HG02759 (cell line): ENCODE measurements at regions not wholly inside any gene's neighbourhood (a gene's known extent, or its start where the extent isn't known, plus 50 kb on each side); places are given as distances from the start of the nearest gene placed in this dataset.

Experiments
- ATAC-seq: cut with Tn5 transposase; IDR thresholded peaks from one replicate; pipeline ENCODE4 v1.9.1; 2021; ENCODE audit warnings: mild to moderate bottlenecking, moderate library complexity; ENCODE audit not compliant: unreplicated experiment

DNA sequence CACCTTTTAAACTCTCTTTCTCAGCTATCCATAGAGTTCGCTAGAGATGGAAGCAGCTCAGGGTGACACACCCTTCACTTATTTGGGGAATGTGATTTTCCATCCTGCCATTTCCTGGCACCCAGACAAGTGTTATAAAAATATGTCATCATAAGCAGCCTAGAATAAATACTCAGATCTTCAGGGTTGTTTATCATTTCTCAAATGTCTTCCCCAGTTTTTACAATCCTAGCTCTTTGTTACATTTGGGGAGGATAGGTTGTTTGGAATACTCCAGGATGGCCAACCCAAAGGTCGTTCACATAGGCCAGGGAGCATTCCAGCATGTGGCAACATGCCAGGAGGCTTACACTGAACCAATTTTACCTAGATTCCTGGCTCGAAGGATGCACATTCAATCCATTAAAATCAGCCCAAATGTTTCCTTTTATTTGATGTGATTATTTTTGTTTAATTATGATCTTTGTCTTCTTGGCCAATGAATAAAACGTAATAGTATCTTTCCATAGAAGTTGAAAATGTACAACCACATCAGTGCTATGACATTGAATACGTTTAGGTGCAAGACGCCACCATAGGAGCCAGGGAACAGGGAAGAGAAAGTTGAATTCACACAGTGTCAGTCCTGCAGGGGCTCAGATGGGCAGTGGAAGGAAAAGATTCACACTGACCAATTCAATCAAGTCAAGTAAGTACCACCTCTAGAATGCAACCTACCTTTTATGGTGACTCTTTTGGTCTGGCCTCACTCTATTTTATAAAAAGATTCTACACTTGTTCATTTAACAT lies 537.7 kb upstream of the MDFIC2 start:
- no peak for ATAC-seq

DNA sequence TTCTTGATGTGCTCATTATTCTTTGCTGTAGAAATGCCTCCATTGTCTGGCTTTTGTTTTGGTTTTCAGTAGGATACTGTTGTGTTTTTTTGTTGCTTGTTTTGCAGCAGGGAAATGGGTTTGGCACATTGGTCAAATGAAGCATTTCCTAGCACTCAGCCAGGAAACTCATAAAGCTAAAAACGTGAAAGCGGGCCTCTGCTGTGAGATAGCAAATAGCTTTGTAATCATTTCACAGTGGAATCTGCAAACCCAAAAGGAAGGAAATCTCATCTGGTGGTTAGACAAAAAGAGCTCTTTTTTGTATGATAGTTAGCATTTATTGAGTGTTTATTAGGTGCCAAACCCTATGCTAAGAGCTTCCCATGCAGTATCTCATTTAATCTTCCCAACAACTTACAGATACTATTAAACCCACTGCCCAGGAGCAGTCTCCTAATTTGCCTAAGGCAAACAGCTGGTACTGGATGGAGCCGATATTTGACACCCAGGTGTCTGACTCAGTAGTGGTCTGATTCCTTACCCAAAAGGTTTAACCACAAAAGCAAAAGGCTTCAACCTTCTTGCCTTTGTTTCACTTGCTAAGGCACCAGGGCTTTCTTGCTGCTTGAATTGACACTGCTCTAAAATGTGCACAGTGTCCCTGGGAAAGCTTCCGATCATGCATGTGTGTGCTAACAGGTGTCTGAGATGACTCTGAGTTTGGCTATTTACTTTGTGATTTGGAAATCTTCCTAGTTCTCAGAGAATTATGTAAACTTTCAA lies 527.9 kb upstream of the MDFIC2 start:
- no peak for ATAC-seq

DNA sequence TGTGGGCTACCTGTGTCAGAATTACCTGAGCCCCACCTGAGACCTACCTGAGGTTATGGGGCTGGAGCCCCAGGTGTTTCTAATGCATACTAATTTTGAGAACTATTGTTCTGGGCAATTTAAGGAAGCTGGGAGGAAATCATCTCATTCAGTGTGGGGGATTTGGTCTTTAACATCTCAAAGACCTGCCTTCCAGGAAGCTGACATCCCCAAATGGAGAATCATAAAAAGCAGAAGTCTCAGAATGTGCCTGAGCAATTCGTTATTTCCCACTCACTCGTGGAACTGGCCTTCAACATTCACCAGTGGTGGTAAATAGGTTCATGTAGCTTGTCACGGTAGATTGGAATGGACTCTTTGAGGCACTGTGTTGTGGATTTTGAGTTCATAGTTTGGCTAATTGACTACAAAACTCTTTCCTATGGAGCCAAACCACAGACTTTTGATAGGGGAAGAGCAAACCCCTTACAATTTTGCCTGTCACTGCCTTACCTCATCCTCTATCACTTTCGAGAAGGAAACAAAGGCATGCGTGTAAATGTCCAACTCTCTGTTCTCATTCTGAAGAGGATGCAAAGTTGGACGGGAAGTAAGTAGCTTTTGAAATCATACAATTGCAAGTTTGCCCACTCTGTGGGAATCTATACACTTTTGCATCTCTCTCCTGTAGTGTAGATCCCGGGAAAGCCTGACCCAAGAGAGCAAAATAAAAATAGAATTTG lies 521.0 kb upstream of the MDFIC2 start:
- no peak for ATAC-seq

DNA sequence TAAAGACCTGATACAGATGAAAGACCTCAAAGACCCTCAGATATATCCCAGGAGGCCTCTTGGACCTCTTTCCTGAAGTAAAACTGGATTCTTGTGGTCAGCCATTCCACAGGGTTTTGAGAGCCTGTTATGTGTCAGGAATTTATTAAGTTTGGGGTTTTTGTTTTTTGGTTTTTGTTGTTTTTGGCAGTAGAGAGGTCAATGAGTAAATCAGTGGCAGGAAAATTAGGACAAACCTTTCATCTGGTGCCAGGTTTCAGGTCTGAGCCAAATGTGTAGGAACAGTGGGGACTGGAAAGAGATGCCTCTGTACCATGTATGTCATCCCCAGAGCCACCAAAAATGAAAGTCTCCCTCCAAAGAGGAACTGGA lies 520.4 kb upstream of the MDFIC2 start:
- no peak for ATAC-seq

DNA sequence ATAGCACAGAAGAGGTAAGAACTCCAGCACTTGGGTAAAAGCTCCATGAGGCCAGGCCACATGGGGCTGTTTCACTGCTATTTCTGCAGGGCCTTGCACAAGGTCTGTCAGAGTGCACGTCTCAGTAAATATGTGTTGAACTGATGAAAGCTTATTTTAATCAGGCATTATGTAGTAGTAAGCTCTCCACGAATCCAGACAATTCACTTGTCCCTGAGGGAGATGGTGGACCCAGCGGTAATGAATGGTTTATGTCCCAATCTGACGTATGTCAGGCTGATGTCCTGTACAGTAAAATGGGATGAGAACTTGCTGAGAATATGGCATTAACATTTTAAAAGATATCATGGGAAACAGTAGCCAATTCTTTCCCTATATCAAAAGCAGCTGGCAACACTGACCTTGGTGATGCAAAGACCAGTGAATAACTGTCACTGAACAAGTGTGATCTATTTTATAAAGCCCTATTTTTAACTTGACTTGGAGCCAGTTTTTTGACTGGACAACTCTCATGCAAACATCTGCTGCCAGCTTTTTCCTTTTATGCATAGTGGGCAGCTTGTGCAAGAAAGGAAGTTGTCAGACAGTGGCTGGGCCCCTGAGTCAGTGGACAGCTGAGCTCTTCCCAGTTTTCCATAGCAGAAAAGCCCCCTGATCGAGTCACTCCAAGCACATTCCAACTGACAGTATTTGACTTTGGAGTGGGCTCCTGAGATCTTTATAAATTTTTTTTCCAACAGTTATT lies 519.8 kb upstream of the MDFIC2 start:
- ATAC-seq = no peak

DNA sequence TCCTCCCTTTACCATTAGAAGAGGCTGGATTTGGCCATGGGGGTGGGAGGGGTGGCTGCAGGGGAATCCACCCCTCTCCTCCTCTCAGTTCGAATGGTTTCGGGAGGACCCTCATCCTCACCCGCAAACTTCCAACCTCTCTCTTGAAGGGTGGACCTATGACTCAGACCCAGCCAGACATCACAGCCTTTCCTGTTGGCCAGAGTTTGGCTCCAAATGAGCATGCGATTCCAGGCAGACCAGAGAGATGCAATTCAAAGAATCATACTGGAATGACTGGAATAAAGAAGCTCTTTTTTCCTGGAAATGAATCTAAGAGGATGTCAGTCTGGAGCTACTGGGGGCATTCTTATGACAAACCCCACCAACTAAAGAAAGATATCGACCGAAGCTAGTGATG lies 516.7 kb upstream of the MDFIC2 start:
- ATAC-seq = no peak

DNA sequence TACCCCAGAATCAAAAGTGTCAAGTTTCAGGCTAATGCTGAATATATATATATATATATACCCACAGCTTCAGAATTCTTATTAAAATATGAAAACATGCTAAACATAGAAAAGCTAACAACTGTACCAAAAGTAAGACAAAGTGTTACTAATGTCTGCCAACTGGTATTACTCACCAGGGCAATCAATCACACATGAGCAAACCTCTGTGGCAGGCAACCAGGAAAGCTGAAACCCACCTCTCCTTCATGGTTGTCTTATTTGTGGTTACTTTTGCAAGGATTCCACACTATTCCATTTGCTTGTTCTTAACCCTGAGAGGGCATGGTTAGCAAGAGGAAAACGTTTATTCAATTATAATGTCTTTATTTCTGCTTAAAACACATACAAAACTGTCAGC lies 512.3 kb upstream of the MDFIC2 start:
- no peak for ATAC-seq

DNA sequence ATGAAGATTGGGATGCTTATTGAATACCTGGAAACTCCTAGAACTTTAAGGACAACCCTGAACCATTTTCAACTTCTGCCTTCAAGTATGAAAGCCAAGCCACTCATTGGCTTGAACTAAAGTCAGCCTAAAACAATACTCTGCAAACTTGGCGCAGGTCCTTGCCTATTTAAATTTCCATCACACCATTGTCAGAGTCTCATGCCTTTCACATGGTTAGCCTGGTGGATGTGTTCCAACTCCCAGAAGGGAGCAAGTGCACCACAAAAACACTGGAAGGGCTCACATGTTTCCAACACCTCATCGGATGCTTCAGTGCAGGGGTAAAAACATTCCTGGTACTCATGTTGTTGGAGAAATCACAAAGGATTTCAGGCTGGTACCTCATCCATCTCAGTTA lies 511.6 kb upstream of the MDFIC2 start:
- no peak for ATAC-seq

DNA sequence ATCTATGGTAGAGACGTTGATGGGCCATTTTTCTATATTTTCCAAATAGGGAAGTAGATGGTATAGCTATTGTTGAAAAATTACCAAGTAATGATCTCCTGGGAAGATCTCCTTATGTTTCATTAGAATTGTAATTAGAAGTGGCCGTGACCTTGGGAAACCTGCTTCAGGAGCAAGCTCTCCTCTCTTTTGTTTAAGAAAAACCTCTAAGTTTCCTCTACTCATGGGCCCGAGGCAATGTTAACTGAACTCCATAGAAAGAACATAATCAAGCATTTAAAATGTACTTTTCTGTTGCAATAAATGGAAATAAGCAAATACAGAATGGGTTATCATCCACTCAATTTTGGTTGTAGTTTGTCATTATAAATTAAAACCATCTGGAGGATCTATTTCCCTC lies 511.2 kb upstream of the MDFIC2 start:
- no peak for ATAC-seq

DNA sequence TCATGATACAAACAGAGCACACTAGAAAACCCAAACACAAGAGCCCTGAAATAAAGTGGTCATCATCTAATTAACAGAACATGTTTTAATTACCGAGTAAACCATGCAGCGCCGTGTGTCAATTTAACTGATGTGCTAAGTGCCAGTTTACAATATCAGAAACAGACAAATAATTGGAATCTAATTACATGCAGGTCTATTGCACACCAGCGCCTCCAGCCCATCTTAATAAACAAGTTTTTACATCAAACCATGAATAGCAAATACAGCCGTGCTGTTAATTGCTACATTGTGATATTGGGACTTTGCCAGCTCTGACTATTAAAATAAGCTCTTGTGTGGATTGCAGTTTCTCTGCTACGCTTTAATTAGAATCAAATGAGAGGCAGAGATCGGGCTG lies 510.2 kb upstream of the MDFIC2 start:
- no peak for ATAC-seq

DNA sequence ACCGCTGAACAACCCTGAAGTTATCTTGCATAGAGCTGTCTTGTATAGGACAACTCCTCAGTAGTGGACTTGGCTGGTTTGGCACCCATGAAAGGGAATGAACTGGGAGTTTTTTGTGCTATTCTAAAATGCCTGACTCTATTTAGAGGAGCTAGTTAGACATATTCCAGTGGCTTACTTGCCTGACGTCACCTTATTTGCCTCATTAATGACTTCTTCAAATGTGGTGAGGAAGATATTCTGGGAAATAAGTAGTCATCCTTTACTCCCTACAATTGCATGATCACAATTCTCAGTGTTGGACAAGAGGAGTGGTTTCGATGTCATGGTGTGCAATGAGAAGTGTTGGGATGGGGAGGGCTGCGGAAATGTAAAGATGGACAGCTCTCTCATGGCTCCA lies 509.2 kb upstream of the MDFIC2 start:
- no peak for ATAC-seq

DNA sequence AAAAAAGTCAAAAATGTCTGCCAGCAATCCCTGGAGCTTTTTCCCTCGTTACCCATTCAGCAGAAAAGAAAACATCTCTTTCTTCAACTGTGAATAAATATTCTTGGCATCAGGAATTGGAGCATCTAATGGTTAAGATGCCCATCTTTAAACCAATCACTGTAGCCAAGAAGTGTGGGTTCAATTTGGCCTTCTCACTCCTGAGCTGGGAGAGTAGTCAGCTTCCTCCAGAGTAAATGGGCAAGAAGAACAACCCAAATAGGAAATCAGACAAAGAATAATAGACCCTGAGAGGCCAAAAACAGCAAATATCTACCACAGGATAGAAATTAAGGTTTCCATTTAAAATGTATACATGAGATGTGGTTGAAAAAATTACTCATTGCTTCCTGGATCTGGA lies 508.0 kb upstream of the MDFIC2 start:
- ATAC-seq = no peak

DNA sequence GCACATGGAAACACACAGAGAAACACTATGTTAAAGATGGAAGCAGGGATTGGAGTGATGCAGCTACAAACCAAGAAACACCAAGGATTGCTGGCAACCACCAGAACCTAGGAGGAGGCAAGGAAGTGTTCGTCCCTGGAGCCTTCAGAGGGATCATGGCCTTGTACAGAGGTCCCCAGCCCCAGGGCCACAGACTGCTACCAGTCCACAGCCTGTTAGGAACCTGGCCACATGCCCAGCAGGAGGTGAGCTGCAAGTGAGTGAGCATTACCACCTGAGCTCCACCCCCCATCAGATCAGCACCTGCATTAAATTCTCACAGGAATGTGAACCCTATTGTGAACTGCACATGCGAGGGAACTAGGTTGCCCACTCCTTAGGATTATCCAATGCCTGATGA lies 505.7 kb upstream of the MDFIC2 start:
- no peak for ATAC-seq

DNA sequence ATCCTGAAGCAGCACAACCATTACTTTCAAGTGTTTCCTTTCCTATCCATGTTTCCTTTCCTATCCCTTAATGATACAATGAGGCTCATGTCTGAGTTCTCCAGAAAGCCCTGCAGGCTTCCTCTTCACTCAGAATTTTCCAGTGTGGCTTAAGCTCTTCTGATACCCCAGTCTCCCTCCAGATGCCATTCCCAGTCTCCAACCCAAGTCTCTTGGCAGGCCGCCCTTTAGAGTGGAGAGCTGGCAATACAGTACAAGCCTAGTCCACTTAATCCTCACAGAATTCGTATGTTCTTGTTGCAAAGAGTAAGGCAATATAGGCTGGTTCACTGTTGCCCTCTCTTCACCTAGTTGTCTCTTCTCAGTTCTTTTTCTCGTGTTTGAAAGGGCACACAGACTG lies 503.9 kb upstream of the MDFIC2 start:
- ATAC-seq = no peak

DNA sequence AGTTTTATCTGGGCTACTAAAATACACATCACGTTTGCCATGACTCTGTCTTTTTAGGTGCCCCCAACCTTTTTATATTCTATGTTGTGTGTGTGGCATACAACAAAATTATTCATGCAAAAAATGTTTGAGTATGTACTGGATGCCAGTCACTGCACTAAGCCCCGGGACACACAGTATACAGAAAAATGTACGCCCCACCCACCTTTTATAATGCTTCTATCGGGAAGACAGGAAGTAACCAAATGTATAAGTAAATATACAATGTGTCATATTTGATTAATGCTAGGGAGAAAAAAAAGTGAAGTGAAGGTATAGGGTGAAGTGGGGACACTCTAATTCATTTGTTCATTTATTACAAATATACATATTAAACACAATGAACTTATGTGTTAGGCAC lies 503.4 kb upstream of the MDFIC2 start:
- ATAC-seq = no peak

DNA sequence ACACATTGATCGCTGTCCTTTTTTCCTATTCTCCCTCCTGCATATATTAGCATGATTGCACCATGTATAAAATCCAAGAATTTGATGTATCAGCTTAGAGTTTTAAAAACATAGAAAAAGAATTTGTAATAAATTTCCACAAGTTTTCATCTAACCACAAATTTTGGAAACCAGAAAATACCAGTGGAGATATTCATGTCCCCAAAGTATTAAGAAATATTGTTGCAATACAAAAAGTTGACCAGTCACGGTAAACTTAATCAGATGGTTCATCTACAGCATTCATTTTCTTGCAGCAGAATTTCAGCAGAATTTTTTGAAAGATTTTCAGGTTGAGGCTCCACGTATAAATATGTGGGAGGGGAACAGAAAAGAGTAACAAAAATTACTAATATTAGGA lies 500.9 kb upstream of the MDFIC2 start:
- ATAC-seq = no peak

DNA sequence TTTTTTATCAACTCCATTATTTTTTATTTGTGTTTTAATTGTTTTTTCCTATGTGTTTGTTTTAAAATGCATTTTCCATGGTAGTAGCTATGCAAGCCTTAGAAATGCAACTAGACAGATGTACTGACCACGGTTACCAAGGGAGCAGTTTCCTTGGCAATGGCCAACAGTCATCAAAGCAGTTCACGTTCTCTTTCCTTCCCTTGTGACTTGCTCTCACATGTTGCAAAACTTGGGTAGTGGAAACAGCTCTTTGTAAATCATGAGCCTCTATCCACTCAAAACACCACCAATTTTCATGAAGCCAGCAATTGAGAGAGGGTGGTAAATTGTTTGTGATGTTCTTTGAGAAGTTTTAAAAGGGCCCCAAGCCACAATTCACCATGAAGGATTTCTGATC lies 499.4 kb upstream of the MDFIC2 start:
- no peak for ATAC-seq

DNA sequence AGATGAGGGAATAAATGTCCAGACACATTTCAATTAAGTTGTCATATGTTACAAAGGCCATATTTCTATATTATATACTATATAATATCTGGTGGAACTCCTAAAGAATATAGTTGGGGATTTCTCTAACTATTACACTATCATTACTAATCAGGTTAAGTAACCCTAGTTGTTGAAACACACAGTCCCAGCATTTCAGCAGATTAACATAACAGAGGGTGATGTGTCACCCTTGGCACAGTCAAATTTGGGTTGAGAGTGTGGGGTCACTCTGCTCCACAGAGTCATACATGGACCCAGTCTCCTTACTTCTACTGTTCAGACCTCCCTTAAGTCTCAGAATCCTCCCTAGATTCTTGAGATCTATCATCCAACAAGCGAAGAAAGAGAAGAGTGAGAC lies 496.4 kb upstream of the MDFIC2 start:
- no peak for ATAC-seq

DNA sequence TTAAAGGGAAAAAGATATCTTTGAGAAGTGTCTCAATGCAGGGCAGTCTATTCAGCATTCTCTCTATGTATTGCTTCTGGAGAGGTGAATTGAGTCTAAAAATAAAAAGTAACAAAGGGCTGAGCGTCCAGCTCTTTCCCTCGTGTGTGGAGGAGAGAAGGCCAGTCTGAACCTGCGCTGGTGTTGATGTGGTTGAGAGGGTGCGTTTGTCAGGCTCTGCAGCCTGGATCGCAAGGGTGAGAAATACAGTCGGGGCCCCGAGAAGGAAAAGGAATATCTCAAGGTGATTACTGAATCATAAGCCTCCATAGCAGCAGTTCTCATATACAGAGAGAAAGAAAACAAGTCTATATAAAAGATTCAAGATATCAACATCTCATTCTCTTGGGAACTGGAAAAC lies 494.1 kb upstream of the MDFIC2 start:
- ATAC-seq = no peak

DNA sequence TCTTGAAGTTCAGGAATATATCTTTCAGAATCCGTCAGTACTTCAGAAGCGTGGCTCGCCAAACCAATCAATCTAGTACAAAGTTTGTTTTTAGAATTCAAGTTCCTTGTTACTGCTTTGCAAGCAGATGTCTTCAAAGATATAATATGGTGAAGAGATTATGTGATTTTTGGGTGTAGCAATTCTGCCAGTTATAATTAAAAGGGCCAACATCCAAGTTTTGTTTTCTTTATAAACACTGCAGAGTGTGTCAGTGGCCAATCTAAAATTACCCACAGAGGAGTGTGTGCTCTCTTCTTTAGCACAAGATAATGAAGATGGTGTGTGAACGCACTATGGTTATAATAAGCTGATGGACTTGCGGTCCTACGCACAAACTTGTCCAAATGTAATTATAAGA lies 493.6 kb upstream of the MDFIC2 start:
- ATAC-seq = no peak
